Testis (tissue), 2 donors: ENCODE measurements at regions not wholly inside any gene's neighbourhood (a gene's known extent, or its start where the extent isn't known, plus 50 kb on each side); places are given as distances from the start of the nearest gene placed in this dataset.

Experiments used
- POLR2A ChIP-seq: fragments of 450-650 bp; IDR thresholded peaks from one replicate; pipeline ENCODE4 v1.6.1; 2017; ENCODE audit warnings: antibody characterized with exemption, mild to moderate bottlenecking, moderate library complexity
- TF ChIP-seq, protein P1 (sequence below), 3 experiments: fragments of 450-650 bp in 2 of 3; fragments of 200-600 bp in 1 of 3; sonication (generic) in 1 of 3; IDR thresholded peaks; one replicate each; pipeline ENCODE4 v1.5.1; 2016 to 2019; ENCODE audit warnings: antibody characterized with exemption in 3 of 3, mild to moderate bottlenecking in 2 of 3, moderate library complexity in 1 of 3

DNA sequence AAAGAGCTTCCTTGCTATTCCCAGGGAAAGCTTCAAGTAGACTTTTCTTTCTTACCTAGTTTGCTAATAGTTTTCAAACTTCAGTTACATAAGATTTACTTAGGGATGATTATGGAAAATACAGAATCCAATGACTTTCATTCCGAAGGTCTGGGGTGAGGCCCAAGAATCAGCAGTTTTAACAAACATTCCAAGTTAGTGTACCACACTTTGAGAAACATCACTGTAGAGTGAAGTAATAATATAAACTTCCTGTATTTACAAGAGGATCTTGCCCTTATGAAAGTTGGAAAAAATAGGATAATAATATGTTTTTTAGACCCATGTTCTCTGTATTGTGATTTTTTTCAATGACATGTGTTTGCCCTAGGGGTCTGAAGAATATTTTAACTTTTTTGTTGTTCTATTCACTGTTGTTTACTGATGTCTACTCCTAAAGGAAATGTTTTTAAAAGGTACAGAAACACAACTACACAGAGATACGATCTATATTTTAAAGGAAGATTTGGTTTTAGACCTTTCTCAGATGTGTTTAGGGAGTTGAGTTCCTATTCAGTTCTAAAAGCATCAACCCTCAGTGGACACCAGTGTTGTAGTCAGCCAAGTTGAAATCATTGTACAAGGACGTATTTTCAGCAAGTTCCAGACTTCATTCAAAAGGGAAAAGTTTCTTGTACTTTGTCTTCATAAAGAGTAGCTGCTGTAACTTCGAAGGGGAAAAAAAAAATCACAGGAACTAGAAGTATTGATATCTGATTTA, 295.8 kb upstream of the SLC7A11 start:
- no peak for TF ChIP-seq POLR2A
- TF ChIP-seq, protein P1, sequence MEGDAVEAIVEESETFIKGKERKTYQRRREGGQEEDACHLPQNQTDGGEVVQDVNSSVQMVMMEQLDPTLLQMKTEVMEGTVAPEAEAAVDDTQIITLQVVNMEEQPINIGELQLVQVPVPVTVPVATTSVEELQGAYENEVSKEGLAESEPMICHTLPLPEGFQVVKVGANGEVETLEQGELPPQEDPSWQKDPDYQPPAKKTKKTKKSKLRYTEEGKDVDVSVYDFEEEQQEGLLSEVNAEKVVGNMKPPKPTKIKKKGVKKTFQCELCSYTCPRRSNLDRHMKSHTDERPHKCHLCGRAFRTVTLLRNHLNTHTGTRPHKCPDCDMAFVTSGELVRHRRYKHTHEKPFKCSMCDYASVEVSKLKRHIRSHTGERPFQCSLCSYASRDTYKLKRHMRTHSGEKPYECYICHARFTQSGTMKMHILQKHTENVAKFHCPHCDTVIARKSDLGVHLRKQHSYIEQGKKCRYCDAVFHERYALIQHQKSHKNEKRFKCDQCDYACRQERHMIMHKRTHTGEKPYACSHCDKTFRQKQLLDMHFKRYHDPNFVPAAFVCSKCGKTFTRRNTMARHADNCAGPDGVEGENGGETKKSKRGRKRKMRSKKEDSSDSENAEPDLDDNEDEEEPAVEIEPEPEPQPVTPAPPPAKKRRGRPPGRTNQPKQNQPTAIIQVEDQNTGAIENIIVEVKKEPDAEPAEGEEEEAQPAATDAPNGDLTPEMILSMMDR (IDR thresholded peaks at IDR 0.05): no peak
